Adipose tissue (tissue), 3 donors: ENCODE measurements at regions not wholly inside any gene's neighbourhood (a gene's known extent, or its start where the extent isn't known, plus 50 kb on each side); places are given as distances from the start of the nearest gene placed in this dataset.

Experiments used
- H3K27ac ChIP-seq: one replicate; pipeline ENCODE4 v1.5.1; 2013; ENCODE audit warnings: low read depth, low read length
- WGBS, 3 donors: extraction: QIAGEN DNeasy Blood & Tissue Kit; methylation state at CpG; one replicate each; pipeline ENCODE4 v1.1.7; 2013; 5-methylcytosine and 5-hydroxymethylcytosine counted together
- donor health status: healthy with polysubstance abuse.
- donor health status: Bipolar disorder and iron deficiency.
- donor health status: healthy.

DNA sequence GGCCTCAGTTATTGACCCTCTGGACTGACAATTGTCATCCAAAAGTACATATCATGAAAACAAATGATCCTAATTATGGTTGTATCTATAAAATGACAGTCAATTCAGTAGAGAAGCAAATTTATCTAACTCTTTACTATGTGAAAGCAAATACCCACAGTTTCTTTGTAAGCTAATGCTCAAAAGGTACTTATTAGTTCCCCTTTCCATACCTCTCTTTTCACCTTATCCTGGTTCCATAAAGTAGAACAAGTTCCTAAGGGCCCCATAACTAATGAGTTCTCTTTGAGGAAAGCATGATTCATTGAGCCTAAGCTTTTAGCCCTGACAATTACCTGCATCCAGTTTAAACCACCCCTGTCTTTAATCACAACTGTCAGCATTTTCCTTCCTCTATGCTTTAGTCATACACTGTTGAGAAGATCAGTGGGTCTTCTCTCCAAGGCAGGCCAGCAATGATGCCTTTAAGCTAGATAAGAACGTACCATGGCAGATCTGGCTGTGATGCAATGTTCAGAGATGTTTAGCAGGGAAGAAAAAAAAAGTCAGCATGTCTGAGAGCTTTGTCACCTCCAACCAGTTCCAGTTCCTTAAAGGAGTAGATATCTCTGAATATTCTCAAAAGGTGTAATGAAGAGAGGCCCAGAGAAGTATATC, 179.7 kb upstream of the RASGEF1B start:
- H3K27ac ChIP-seq: no peak overlapping the region
- 39 to 65% (median 47%) methylated on average over 1 of the region's 1 CpG for WGBS, 3 donors

DNA sequence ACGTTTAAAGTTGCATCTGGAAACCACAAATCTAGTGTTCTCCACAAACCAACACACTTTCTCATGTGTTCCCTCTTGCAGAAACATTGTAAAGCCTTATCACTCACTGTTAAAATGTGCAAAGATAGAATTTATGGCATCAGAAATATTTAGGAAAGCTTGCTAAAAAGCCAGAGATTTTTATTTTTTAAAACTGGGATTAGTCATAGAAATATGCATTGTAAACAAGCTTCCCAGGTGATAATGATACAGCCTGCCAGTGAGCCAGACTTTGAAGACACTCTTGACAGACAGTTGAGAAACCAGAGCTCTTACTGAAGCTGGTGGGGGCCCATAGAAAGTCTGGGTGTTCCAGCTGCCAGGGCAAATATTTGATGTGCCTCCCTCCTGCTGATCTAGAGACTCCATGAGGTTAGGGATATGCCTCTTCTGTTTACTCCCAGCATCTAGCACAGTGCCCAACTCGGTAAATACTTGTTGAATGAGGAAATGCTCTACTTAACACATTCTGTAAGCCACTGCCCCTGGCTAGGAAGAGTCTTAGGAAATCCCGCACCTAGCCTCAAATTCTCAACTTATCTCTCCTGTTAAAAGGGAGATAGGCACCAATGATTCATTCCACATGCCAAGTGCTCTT, 179.0 kb upstream of the RASGEF1B start:
- WGBS, 3 donors: 23 to 50% (median 49%) methylated on average over 3 of the region's 3 CpGs
- H3K27ac ChIP-seq: no peak overlapping the region

DNA sequence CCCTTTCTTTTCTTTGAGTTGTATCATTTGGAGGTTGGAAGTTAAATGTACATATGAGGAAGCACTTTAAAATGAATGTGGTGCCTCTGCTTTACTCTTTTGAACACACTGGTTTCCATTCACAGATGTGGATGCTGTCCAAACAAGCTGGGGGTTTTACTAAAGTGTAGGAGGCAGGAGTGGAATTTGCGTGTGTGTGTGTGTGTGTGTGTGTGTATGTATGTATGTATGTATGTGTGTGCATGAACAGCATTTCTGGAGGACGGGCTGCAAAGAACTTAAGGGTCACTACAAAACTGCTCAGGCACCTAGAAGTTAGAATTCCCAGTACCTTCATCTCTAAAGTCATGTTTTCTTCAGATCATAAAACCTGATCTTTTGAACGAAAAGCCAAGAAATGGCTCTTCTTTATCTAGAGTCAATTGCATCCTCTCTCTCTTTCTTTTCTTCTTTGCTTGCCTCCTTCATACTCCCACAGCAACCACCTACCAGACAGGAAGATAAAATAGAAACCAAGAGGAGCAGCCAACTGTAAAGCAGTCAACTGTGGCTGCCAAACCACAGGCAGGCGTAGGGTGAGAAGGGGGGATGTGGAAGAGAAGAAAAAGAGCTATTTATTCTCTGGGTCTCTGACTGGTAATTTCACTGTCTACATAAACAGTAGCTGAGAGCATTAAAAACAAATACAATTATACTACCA, 177.0 kb upstream of the RASGEF1B start:
- no peak overlapping the region for H3K27ac ChIP-seq
- WGBS, 3 donors: 33 to 56% (median 41%) methylated on average over 4 of the region's 4 CpGs

DNA sequence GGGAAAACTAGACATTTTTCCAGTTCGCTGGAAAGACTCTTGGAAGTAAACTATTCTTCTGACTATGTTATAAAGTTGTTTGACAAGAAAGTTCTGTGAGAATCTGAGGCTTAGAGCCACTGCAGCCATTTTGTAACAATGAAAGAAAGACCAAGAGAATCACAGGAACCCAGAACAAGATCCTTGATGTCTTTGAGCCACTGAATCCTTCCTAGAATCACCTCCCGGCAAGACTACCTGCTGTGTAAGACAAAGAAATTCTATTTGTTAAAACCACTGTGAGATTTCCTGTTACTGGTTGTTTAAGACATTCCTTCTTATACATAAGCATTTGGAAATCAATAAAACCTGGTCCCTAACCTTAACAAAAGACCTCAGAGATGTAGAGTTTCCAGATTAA, 175.7 kb upstream of the RASGEF1B start:
- 60 to 95% (median 95%) methylated on average over 2 of the region's 2 CpGs for WGBS, 3 donors
- no peak overlapping the region for H3K27ac ChIP-seq

DNA sequence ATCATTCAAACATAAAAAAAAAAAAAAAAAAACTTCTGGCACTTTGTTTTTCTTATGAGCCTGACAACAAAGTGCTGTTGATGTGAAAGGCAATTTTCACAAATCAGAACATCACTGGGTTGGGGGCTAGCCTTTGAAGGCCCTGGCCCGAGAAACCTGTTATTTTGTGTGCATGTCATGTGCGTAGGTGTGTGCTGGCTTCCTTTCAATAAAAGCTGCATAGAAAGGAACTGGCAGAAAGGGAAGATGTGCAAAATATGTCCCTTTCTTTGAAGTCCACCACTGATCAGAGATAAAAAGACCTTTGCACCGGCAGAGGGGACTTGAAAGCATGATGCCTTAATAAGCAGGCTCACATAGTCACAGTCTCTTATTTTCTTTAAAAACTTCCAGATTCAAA, 170.8 kb upstream of the RASGEF1B start:
- H3K27ac ChIP-seq: no peak overlapping the region
- 59 to 88% (median 84%) methylated on average over 3 of the region's 3 CpGs for WGBS, 3 donors

DNA sequence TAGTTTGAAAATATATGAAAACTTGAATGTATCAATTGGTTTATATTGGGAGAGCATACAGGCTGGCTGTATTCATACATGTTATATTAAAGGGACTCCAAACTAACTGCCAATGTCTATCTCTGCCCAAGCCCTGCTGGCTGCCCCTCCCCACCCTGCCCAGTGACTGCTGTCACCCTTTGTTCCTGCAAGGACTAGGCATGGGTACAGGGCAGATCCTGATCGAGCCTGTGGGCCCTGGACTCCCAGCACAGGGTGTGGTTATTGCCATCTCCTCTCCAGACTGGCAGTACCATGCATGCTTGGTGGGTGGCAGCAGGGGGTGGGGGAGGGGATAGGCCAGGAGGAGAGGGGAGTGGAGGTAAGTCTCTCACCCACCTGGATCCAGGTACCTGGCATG, 167.5 kb upstream of the RASGEF1B start:
- H3K27ac ChIP-seq: no peak overlapping the region
- WGBS, 3 donors: 95 to 100% (median 97%) methylated on average over 1 of the region's 1 CpG

DNA sequence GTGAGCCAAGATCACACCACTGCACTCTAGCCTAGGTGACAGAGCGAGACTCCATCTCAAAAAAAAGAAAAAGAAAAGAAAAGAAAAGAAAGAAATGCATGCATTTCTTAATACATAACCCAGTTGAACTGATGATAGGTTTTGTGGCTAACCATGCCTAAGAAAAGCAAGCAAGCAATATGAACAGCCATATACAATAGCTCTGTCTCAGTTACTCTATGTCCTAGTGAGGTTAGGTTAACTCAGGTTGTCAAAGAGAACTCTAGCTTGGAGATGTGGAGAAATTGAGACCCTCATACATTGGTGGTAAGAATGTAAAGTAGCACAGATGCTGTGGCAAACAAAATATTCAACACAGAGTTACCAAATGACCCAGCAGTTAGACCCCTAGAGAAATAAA, 167.0 kb upstream of the RASGEF1B start:
- 92 to 100% (median 100%) methylated on average over 1 of the region's 1 CpG for WGBS, 3 donors
- no peak overlapping the region for H3K27ac ChIP-seq

DNA sequence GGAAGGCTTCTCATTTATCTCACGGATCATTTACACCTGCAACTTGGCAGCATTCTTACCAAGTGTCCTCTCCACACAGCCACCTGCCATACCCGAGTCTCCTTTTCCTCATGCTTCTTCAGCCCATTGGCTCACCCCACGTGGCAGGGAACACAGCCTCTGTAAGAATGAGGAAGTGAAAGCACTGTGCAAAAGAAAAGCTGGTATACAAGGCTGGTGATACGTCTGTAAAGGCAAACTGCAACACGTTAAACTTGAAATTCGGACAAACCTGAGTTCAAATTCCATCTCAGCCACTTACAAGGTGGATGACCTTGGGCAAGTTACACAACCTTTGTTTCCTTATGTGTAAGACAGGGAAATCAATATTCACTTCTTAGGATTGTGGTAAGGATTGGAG, 164.0 kb upstream of the RASGEF1B start:
- 21 to 58% (median 51%) methylated on average over 6 of the region's 6 CpGs for WGBS, 3 donors
- no peak overlapping the region for H3K27ac ChIP-seq

DNA sequence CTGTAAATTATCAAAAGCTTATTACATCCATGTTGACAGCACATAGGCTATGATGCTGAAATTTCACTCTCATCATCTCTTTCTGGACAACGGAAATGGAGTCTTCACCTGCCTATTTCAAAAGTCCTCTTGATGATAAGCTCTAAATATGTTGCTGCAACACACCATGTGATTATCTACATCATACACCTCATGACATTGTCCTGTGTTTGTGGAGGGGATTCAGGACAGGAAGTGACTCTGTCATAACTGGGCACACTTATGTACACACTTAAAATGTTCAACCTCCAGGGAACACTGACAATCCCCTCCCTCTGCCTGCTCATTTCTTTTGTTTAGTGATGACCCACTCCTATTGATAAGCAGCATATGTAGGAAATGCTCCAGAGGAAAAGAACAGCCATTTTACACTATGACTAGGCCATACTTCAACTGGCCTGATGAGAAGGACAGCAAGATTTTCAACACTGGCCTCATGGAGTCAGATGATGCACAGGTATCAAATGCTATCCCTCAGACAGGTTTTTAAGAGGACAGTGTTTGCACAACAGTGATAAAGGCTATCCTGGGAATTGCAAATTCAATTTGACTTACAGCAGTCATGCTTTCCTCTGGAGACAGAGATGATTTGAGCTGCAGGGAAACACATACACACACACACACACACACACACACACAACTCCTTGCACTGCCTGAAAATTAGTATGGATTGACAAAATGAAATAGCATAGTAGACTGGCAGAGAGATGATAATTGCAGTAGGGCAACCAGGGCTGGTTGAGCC, 163.3 kb upstream of the RASGEF1B start:
- H3K27ac ChIP-seq: no peak overlapping the region
- WGBS, 3 donors: 74 to 97% (median 87%) methylated on average over 1 of the region's 1 CpG

DNA sequence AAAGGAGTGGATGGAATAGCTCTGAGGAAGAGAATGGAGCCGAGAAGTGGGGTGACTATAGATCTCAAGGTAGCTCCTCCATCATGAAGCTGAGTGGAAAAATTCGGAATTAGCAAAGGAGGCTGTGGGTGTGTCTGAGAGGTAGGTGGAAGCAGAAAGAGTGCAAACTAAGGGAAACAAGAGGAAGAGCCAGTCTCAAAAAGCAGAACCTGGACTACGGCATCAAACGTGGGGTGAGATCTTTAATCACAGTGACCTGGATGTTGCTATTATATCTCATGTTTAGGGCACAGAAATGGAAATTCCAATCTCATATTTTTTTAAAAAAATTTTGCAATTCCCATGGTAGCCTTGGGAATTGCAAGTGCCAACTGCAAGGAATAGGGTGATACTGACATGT, 162.5 kb upstream of the RASGEF1B start:
- no peak overlapping the region for H3K27ac ChIP-seq
- 76 to 89% (median 81%) methylated on average over 4 of the region's 4 CpGs for WGBS, 3 donors

DNA sequence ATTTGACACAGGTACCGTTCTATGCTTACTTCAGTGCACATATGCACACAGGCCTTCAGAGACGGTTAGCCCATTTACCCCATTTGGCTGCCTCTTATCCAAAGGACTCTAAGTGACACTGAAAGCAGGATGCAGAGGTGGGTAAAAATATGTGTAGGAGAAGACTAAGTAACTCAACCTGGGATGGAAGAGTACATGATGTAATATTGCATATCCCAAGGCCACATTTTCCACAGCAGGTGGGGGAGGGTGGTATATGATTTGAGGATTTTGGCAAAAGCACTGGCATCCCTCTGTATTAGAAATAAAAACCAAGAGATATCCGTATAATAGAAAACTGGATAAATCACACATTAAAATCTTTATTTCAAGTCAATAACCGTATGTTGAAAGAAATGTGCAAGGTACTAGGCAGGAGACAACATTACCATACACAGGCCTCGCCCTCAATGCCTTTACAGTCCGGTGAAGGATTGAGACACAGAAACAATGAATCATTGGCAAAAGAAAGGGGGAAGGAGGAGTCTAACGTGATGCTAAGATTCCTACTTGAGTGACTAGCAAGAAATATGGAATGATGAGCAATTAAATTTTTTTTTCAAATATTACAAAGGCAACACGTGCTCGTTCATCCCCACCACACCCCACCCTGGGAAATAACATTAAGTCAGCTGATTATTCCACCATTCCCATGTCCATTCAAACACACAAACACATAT, 161.0 kb upstream of the RASGEF1B start:
- WGBS, 3 donors: 64 to 67% (median 65%) methylated on average over 9 of the region's 9 CpGs

DNA sequence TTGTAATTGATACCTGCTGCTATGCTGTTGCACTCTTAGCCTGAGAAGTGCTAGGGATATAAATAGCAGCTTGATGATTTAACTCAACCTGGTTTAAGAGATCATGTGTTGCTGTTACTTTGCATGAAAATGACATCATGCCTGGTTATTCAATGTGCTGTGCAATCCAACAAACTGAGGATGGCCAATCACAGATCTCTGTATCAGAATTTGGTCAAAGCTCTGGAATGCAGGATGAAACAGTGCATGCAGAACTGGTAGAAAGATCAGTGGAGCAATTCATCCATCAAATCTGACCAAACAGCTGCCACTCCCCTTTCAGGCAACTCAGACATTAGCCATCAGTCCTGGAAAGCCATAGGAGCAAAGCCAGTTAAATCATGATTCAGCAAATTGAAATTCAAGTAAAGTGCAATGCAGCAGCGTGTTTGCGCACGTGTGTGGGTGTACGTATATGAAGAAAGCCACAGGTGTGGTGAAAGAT, 160.3 kb upstream of the RASGEF1B start:
- H3K27ac ChIP-seq: no peak overlapping the region
- 58 to 87% (median 64%) methylated on average over 4 of the region's 4 CpGs for WGBS, 3 donors

More for the DNA sequence above, 161.0 kb upstream of the RASGEF1B start:
- H3K27ac ChIP-seq: no peak overlapping the region

DNA sequence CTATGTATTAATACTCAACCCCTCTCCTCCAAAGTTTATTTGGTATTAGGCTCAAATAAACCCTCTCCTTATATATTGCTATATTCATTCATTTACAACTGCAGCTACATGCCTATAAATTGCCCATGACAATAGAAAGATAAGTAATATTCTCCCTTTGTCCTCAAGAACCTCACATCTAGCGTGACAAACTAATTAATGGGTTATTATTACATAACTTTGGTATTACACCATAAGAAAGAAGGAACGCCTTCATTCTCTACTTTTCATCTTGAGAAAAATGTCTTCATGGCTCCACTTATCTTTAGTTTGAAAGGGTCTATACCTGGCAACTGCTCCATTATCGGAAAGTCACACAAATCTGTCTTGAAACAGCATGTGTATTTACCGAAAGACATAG, 157.7 kb upstream of the RASGEF1B start:
- H3K27ac ChIP-seq: no peak overlapping the region
- WGBS, 3 donors: 52 to 65% (median 53%) methylated on average over 4 of the region's 4 CpGs

DNA sequence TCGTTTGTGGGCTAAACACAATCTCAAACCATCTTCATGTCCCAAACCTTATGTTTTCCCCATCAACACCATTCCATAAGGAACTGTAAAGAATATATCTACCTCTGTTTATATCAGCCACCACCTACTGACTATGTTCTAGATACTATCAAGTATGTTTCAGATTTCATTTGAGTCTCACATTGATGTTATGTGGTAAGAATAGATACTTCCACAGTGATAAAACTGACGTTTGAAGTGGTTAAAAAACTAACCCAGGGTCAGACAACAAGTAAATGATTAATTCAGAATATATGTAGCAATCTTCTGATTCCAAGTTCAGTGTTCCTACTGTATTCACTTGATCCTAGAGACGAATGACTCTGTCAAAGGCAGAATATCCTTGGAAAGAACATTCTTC, 156.8 kb upstream of the RASGEF1B start:
- WGBS, 3 donors: 43 to 80% (median 73%) methylated on average over 3 of the region's 3 CpGs
- no peak overlapping the region for H3K27ac ChIP-seq

DNA sequence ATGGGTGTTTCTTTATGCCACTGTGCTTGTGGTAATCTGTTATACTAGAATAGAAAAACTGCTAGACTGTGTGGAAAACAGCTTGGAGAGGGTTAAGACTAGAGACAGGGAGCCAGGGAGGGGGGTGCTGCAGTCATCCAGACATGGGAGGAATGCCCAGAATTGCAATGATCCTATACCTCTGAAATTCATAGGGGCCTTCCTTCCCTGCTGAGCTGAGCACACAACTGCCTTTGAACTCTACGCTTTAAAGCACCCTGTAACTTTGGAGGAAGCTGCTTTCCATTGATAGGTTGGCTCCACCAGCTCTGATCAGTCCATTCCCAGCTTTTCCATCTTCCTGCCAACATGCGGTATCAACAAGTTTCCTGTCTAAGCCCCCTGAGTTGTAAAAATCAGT, 155.9 kb upstream of the RASGEF1B start:
- 88 to 97% (median 95%) methylated on average over 2 of the region's 2 CpGs for WGBS, 3 donors

DNA sequence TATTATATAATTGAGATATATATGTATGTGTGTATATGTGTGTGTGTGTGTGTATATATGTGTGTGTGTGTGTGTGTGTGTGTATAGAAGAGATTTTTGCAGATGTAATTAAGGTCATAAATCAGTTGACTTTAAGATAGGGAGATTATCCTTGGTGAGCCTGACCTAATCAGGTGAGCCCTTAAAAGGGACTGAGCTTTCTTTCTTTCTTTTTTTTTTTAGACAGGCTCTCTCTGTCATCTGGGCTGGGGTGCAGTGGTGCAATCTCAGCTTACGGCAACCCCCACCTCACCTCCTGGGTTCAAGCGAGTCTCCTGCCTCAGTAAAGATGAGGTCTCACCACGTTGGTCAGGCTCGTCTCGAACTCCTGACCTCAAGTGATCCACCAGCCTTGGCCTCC, 155.1 kb upstream of the RASGEF1B start:
- no peak overlapping the region for H3K27ac ChIP-seq
- 74 to 79% (median 77%) methylated on average over 5 of the region's 5 CpGs for WGBS, 3 donors

More for the DNA sequence above, 155.9 kb upstream of the RASGEF1B start:
- H3K27ac ChIP-seq: no peak overlapping the region

DNA sequence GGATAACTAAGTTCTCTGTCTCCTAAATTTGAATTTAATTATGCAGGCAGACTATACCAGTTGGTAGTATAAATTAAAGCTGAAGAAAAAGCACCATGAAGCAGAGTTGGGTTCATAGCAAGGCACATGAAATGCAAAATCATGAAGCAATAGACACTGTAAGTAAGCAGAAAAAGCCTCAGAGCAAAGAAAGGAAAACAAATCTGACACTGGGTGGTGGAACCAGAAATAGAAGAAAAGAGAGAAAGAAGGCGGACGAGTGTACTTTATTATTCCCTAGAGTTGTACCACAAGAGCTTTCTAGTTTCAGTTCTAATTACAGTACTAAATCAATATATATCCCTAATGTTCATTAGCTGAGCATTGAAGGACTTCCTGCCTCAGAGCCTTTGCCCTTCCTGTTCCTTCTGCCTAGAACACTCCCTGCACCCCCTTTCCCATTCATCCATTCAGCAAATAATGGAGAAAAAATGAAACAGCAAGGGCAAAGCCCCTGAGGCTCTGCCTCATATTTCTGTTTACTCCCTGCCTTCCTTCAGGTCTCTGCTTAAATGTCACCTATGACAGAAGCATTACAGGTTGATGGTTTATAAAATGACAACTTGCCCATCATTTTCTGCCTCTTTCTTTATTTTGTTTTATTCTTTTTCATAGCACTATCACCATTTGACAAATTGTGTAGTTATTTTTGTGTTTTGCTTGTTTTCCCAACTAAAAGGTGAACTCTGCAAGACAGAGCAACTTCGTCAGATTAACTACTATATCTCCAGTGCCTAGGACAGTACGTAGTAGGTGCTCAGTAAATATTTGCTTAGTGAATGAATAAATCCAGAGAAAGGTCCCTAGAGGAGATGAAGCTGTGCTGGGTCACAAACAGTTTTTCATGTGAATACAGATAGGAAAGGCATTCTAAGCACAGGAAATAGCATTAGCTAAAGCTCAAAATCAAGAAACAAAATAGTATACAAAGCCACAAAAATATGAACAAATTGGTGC, 154.0 kb upstream of the RASGEF1B start:
- 59 to 80% (median 59%) methylated on average over 4 of the region's 4 CpGs for WGBS, 3 donors
- H3K27ac ChIP-seq: no peak overlapping the region
